ENCODE measurements at regions not wholly inside any gene's neighbourhood (a gene's known extent, or its start where the extent isn't known, plus 50 kb on each side); places are given as distances from the start of the nearest gene placed in this dataset.

GRCh38 chr11:98495601-98496000 is 525.1 kb upstream of the CNTN5 start:
- TF ChIP-seq POLR2A (IDR thresholded peaks at IDR 0.05; ENCODE audit: low read depth, low read length): no peak
- TF ChIP-seq CEBPB (IDR thresholded peaks at IDR 0.05; ENCODE audit: low read depth, low read length): no peak
- no peak for TF ChIP-seq RCOR1 (IDR thresholded peaks at IDR 0.05; ENCODE audit: insufficient replicate concordance, low read length)
- TF ChIP-seq CTCF (conservative IDR thresholded peaks at IDR 0.05; ENCODE audit: low read depth, low read length): no peak
- TF ChIP-seq SMC3 (IDR thresholded peaks at IDR 0.05; ENCODE audit: low read depth, low read length): no peak
- TF ChIP-seq FOS (IDR thresholded peaks at IDR 0.05; ENCODE audit: low read depth, low read length): no peak
- no peak for TF ChIP-seq RAD21 (IDR thresholded peaks at IDR 0.05; ENCODE audit: low read length)
- no peak for TF ChIP-seq RFX5 (IDR thresholded peaks at IDR 0.05; ENCODE audit: low read depth, low read length)
- no peak for TF ChIP-seq USF2 (IDR thresholded peaks at IDR 0.05; ENCODE audit: low read depth, low read length)
- no peak for TF ChIP-seq ELK1 (IDR thresholded peaks at IDR 0.05; ENCODE audit: borderline replicate concordance, low read depth, low read length)
- no peak for TF ChIP-seq MXI1 (IDR thresholded peaks at IDR 0.05; ENCODE audit: borderline replicate concordance, low read depth, low read length)
- TF ChIP-seq MAFK (IDR thresholded peaks at IDR 0.05; ENCODE audit: low read depth, low read length): no peak
- no peak for TF ChIP-seq NFE2L2 (IDR thresholded peaks at IDR 0.05; ENCODE audit: low read depth, low read length)

Data from IMR-90 (cell line).